Activated CD4-positive, alpha-beta T cell treated with anti-CD3 and anti-CD28 coated beads, Interleukin-2, Interleukin-4, amounts not matched to agents 100 ng/mL and 50 ng/mL, durations not matched to agents 16 hours and 8 hours (primary cell): ENCODE measurements at regions not wholly inside any gene's neighbourhood (a gene's known extent, or its start where the extent isn't known, plus 50 kb on each side); places are given as distances from the start of the nearest gene placed in this dataset.

Source experiments
- DNase-seq: peaks from one replicate; pipeline ENCODE4 v3.0.0-alpha.2; 2020; ENCODE audit warnings: low spot score

GRCh38 chr3:159791336-159791735, 197.3 kb upstream of the IL12A start:
- DNase-seq = no peak

GRCh38 chr3:159792070-159792469, 196.6 kb upstream of the IL12A start:
- no peak for DNase-seq

GRCh38 chr3:159795042-159795441, 193.6 kb upstream of the IL12A start:
- DNase-seq = no peak

GRCh38 chr3:159795681-159796175, 192.9 kb upstream of the IL12A start:
- DNase-seq = no peak

- DNase-seq = no peak
These were observed 192.4 kb upstream of the IL12A start for GRCh38 chr3:159796226-159796625.

GRCh38 chr3:159796744-159797143, 191.9 kb upstream of the IL12A start:
- no peak for DNase-seq

- DNase-seq = no peak
These were observed 190.9 kb upstream of the IL12A start for GRCh38 chr3:159797771-159798170.

- no peak for DNase-seq
These were observed 189.7 kb upstream of the IL12A start for GRCh38 chr3:159798951-159799350.

- DNase-seq = no peak
These were observed 188.0 kb upstream of the IL12A start for GRCh38 chr3:159800434-159801155.

GRCh38 chr3:159802864-159803263, 185.8 kb upstream of the IL12A start:
- no peak for DNase-seq

GRCh38 chr3:159803459-159803858, 185.2 kb upstream of the IL12A start:
- DNase-seq = no peak

GRCh38 chr3:159804726-159805410, 183.8 kb upstream of the IL12A start:
- peak; percentile 51 for DNase-seq

GRCh38 chr3:159805411-159805772, 183.2 kb upstream of the IL12A start:
- DNase-seq = no peak

GRCh38 chr3:159806412-159806811, 182.2 kb upstream of the IL12A start:
- DNase-seq = no peak

GRCh38 chr3:159807137-159808040, 181.2 kb upstream of the IL12A start:
- DNase-seq = no peak

- DNase-seq = no peak
These were observed 174.7 kb upstream of the IL12A start for GRCh38 chr3:159813822-159814531.

GRCh38 chr3:159816512-159816911, 172.1 kb upstream of the IL12A start:
- DNase-seq = no peak

GRCh38 chr3:159817126-159817525, 171.5 kb upstream of the IL12A start:
- no peak for DNase-seq

GRCh38 chr3:159817571-159817970, 171.1 kb upstream of the IL12A start:
- no peak for DNase-seq

- DNase-seq = no peak
These were observed 170.2 kb upstream of the IL12A start for GRCh38 chr3:159818399-159818798.

- no peak for DNase-seq
These were observed 169.6 kb upstream of the IL12A start for GRCh38 chr3:159818997-159819500.

GRCh38 chr3:159819676-159820075, 169.0 kb upstream of the IL12A start:
- no peak for DNase-seq
